ENCODE measurements at regions not wholly inside any gene's neighbourhood (a gene's known extent, or its start where the extent isn't known, plus 50 kb on each side); places are given as distances from the start of the nearest gene placed in this dataset.

DNA sequence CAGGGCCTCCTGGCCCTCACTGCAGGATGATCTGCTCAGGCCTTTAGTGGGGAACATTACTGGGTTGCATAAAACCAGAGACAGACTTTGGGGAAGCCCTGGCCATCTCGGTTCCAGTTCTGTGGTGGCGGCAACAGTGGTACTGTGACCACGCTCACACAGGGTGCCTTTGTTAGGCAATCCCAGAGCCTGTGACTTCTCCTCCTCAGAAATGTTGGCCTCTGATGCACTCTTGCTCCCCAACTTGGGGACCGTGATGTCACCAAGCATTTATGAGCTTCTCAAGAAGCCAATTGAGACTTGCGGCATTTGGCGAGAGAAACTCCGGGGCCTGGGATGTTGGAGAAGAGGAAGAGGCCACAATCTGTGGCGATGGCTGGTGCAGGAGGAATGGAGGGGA is 80.9 kb upstream of the PKDCC start:
- TF ChIP-seq EZH2 (IDR thresholded peaks at IDR 0.05; ENCODE audit: borderline replicate concordance, low read length): no peak
- TF ChIP-seq, protein P1, sequence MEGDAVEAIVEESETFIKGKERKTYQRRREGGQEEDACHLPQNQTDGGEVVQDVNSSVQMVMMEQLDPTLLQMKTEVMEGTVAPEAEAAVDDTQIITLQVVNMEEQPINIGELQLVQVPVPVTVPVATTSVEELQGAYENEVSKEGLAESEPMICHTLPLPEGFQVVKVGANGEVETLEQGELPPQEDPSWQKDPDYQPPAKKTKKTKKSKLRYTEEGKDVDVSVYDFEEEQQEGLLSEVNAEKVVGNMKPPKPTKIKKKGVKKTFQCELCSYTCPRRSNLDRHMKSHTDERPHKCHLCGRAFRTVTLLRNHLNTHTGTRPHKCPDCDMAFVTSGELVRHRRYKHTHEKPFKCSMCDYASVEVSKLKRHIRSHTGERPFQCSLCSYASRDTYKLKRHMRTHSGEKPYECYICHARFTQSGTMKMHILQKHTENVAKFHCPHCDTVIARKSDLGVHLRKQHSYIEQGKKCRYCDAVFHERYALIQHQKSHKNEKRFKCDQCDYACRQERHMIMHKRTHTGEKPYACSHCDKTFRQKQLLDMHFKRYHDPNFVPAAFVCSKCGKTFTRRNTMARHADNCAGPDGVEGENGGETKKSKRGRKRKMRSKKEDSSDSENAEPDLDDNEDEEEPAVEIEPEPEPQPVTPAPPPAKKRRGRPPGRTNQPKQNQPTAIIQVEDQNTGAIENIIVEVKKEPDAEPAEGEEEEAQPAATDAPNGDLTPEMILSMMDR (conservative IDR thresholded peaks at IDR 0.05 in 1 of 2, IDR thresholded peaks at IDR 0.05 in 1 of 2; ENCODE audit: extremely low read depth in 1 of 2, insufficient read depth in 1 of 2, low read depth in 1 of 2, low read length in 2 of 2): no peak

All from mammary epithelial cell (primary cell).